ENCODE measurements at regions not wholly inside any gene's neighbourhood (a gene's known extent, or its start where the extent isn't known, plus 50 kb on each side); places are given as distances from the start of the nearest gene placed in this dataset.

DNA sequence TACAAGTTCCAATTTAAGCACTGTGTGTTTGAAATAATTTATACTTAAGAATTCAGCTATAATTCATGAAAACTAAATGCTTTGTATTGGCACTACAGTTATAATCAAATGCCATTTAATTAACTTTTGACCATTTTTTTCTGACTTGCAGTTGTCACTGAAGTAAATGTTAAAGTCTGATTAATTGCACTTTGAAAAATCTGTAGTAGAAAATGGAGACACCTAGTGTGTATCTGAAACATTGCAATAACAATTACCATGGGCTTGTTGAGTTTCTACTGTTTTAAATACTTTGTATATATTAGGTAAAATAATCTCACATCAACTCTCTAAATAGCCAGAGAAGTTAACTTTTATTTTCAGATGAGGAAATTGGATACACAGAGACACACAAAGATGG, 458.6 kb upstream of the FSIP2 start:
- no peak for ATAC-seq
- no peaks in the 10 kb centered on the region for H3K36me3 ChIP-seq (ENCODE audit: control insufficient read depth in 1 of 2, insufficient read depth in 2 of 2, low read length in 2 of 2)
- H3K27ac ChIP-seq (ENCODE audit: low read depth, low read length): no peak overlapping the region
- CTCF ChIA-PET: no interaction called here
- H2AFZ ChIP-seq (ENCODE audit: low read depth, low read length, poor library complexity, severe bottlenecking): peak overlapping the region; percentile 98
- TF ChIP-seq ZFX (IDR thresholded peaks at IDR 0.05) (no peak), CEBPB (IDR thresholded peaks at IDR 0.05; ENCODE audit: low read depth) (no peak), CTCF (IDR thresholded peaks at IDR 0.05 in 2 of 3, conservative IDR thresholded peaks at IDR 0.05 in 1 of 3; ENCODE audit: borderline replicate concordance in 1 of 3, insufficient read depth in 1 of 3, low read depth in 2 of 3, low read length in 2 of 3) (peak; percentile 40 to 64 (median 45); a peak in 5 of 6 replicates), RAD21 (IDR thresholded peaks at IDR 0.05; ENCODE audit: low read depth) (peak; percentile 63)
- H3K9me3 ChIP-seq (ENCODE audit: control insufficient read depth in 1 of 2, insufficient read depth in 1 of 2, low read depth in 1 of 2, low read length in 2 of 2): no peaks in the 10 kb centered on the region
- no TSS peak for BruUV-seq (replicated peaks)
- no peaks in the 10 kb centered on the region for H4K20me1 ChIP-seq (ENCODE audit: insufficient read depth)
- DNase-seq (ENCODE audit: low read depth, low spot score): no peak
- no peaks in the 10 kb centered on the region for H3K79me2 ChIP-seq (ENCODE audit: insufficient read depth, low read length)
- POLR2A ChIA-PET: no interaction called here
- H3K4me2 ChIP-seq (ENCODE audit: low read length): no peak overlapping the region
- RAD21 ChIA-PET (ENCODE audit: low non-redundant PET in 1 of 2, low total read pairs in 2 of 2, uncharacterized antibody in 2 of 2, unreplicated experiment in 2 of 2): no interaction called here
- H3K9me2 ChIP-seq (ENCODE audit: insufficient read depth): no peaks in the 10 kb centered on the region
- H3K9ac ChIP-seq (ENCODE audit: low read length): no peak overlapping the region
- H3K4me1 ChIP-seq (ENCODE audit: control insufficient read depth in 1 of 2, insufficient read depth in 2 of 2, low read length in 2 of 2): no peaks in the 10 kb centered on the region
- H3K27me3 ChIP-seq (ENCODE audit: insufficient read depth, low read length): no peaks in the 10 kb centered on the region
- intact Hi-C loops (cut with micrococcal nuclease): loop anchor here (10.0 kb wide), 2 partner anchors 635 to 1215 kb away; no protein-coding TSS in a partner anchor
- H3K4me3 ChIP-seq (replicated peaks in 1 of 2; ENCODE audit: low read depth in 1 of 2, low read length in 2 of 2): no peak overlapping the region

GRCh38 chr2:185284696-185285095, 453.9 kb upstream of the FSIP2 start:
- Histone ChIP-seq H3K9me3 (ENCODE audit: control insufficient read depth in 1 of 2, insufficient read depth in 1 of 2, low read depth in 1 of 2, low read length in 2 of 2) (no peaks in the 10 kb centered on the region), H3K9me2 (ENCODE audit: insufficient read depth) (no peaks in the 10 kb centered on the region), H3K4me3 (replicated peaks in 1 of 2; ENCODE audit: low read depth in 1 of 2, low read length in 2 of 2) (no peak overlapping the region), H3K36me3 (ENCODE audit: control insufficient read depth in 1 of 2, insufficient read depth in 2 of 2, low read length in 2 of 2) (no peaks in the 10 kb centered on the region), H3K79me2 (ENCODE audit: insufficient read depth, low read length) (no peaks in the 10 kb centered on the region), H3K9ac (ENCODE audit: low read length) (no peak overlapping the region), H4K20me1 (ENCODE audit: insufficient read depth) (no peaks in the 10 kb centered on the region), H3K27me3 (ENCODE audit: insufficient read depth, low read length) (no peaks in the 10 kb centered on the region), H2AFZ (ENCODE audit: low read depth, low read length, poor library complexity, severe bottlenecking) (no peak overlapping the region), H3K27ac (ENCODE audit: low read depth, low read length) (no peak overlapping the region), H3K4me2 (ENCODE audit: low read length) (no peak overlapping the region), H3K4me1 (ENCODE audit: control insufficient read depth in 1 of 2, insufficient read depth in 2 of 2, low read length in 2 of 2) (no peaks in the 10 kb centered on the region)
- ChIA-PET RAD21 (ENCODE audit: low non-redundant PET in 1 of 2, low total read pairs in 2 of 2, uncharacterized antibody in 2 of 2, unreplicated experiment in 2 of 2) (no interaction called here), POLR2A (no interaction called here), CTCF (no interaction called here)
- no peak for ATAC-seq
- BruUV-seq (replicated peaks): no TSS peak
- no peak for DNase-seq (ENCODE audit: low read depth, low spot score)
- intact Hi-C loops (cut with micrococcal nuclease): loop anchor here (10.0 kb wide), 2 partner anchors 640 to 1220 kb away; no protein-coding TSS in a partner anchor
- TF ChIP-seq FOSL1 (IDR thresholded peaks at IDR 0.05; ENCODE audit: low read depth) (no peak), POLR2AphosphoS5 (IDR thresholded peaks at IDR 0.05; ENCODE audit: low read depth, low read length) (no peak), ZBTB33 (IDR thresholded peaks at IDR 0.05; ENCODE audit: extremely low read depth, insufficient replicate concordance, low read length) (no peak), ZFX (IDR thresholded peaks at IDR 0.05) (no peak), CEBPB (IDR thresholded peaks at IDR 0.05; ENCODE audit: low read depth) (no peak), EZH2 (IDR thresholded peaks at IDR 0.05) (no peak), SIN3A (IDR thresholded peaks at IDR 0.05; ENCODE audit: low read depth) (no peak), CTCF (IDR thresholded peaks at IDR 0.05 in 2 of 3, conservative IDR thresholded peaks at IDR 0.05 in 1 of 3; ENCODE audit: borderline replicate concordance in 1 of 3, insufficient read depth in 1 of 3, low read depth in 2 of 3, low read length in 2 of 3) (no peak), RAD21 (IDR thresholded peaks at IDR 0.05; ENCODE audit: low read depth) (no peak), SRF (IDR thresholded peaks at IDR 0.05; ENCODE audit: low read depth) (no peak), ZNF274 (IDR thresholded peaks at IDR 0.05; ENCODE audit: low read depth, low read length) (no peak), EZH2phosphoT487 (IDR thresholded peaks at IDR 0.05; ENCODE audit: borderline replicate concordance) (no peak), POLR2A (IDR thresholded peaks at IDR 0.05; ENCODE audit: borderline replicate concordance, extremely low read depth, insufficient read depth, insufficient read length) (no peak)

All from HCT116 (cell line).